ENCODE measurements at regions not wholly inside any gene's neighbourhood (a gene's known extent, or its start where the extent isn't known, plus 50 kb on each side); places are given as distances from the start of the nearest gene placed in this dataset.
"Not testable (repeated sequence)": the region's sequence is repeated elsewhere in the genome, so short reads cannot be mapped to it uniquely, and the experiment has no call there.

DNA sequence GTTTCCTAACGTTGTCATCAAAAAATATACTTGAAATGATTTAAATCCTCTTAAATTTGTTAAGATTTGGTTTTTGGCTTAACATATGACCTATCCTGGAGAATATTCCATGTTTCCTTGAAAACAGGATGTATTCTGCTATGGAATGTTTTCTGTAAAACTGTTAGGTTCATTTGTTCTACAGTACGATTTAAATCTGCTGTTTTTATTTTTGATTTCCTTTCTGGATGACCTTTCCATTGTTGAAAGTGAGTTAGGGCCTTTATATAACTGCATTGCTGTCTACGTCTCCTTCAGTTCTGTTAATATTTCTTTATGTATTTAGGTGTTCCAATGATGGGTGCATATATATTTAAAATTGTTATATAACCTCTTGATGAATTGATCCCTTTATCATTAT is 465.3 kb upstream of the ALCAM start:
- no peak for FAIRE-seq

DNA sequence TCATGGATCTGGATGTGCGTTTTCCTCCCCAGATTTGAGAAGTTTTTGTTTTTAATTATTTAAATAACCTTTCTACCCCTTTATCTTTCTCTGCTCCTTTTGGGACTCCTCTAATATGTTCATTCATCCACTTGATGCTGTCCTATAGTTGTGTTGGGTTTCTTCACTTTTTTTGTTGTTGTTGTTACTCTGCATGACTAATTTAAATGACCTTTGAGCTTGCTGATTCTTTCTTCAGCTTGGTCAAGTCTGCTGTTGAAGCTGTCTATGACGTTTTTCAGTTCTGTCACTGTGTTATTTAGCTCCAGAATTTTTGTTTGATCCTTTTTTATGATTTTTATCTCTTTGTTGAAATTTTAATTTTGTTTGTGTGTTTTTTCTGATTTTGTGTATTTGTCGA is 463.6 kb upstream of the ALCAM start:
- no peak for FAIRE-seq

DNA sequence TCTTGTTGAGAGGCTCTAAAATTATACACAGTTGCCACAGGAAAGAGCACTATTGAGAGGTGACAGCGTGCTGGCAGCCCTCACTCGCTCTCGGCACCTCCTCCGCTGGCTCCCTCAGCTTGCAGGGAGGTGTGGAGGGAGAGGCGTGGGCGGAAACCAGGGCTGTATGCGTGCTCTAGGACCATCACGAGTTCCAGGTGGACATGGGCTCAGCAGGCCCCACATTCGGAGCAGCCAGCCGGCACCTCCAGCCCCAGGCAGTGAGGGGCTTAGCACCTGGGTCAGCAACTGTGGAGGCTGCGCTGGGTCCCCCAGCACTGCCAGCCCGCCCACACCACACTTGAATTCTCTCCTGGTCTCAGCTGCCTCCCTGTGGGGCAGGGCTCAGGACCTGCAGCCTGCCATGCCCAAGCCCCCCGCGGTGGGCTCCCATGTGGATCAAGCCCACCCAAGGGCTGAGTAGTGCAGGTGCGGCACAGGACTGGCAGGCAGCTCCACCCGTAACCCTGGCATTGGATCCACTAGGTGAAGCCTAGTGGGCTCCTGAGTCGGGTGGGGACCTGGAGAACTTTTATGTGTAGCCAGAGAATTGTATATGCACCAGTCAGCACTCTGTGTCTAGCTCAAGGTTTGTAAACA is 460.6 kb upstream of the ALCAM start:
- FAIRE-seq: no peak

DNA sequence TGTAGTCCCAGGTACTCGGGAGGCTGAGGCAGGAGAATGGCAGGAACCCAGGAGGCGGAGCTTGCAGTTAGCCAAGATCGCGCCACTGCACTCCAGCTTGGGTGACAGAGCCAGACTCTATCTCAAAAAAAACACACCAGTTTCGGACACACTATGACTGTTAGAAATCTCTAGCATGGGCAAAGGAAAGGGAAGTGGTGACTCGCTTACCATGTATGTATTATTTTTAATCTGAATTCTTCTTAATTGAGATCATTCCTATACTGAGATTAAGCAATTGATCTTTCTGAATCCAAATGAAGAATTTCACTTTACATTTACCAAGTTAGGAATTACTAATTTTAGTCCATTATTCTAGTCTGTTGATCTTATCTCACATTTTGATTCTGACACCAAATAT is 459.2 kb upstream of the ALCAM start:
- no peak for FAIRE-seq

DNA sequence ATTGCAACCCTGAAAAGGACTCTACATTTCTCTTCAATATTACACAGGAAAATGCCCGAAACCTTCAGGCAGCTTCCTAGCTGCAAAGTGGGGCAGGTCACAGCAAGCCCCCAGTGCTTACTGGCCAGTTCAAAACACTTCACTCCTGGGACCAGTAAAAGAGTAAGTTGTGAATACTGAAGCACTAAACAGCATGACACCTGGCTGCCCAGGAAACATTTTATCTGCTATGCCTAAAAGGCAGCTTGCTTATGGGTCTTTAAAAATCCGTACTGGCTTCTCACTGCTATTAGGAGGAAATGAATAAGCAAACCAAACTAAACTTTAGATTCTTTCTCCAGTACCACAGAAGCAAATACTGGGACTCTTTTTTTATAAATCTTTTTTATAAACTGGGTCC is 457.9 kb upstream of the ALCAM start:
- no peak for FAIRE-seq

DNA sequence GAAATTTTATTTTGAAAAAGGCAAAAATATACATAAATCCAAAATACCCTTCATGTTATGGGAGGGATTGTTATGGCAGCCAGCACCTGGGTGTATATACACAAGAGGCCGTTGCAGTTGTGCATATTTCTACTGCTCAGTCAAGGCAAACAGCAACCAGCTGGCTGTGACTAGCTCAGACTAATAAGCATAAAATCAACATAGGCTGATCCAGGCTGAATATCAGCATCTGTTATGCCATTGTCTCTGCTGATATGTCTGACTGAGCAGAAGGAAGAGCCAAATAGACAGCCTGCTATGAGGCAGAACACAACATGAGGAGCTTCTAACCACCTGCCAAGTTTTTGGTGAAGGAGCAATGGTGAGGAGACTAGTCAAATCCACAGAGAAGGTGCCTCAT is 457.5 kb upstream of the ALCAM start:
- no peak for FAIRE-seq

DNA sequence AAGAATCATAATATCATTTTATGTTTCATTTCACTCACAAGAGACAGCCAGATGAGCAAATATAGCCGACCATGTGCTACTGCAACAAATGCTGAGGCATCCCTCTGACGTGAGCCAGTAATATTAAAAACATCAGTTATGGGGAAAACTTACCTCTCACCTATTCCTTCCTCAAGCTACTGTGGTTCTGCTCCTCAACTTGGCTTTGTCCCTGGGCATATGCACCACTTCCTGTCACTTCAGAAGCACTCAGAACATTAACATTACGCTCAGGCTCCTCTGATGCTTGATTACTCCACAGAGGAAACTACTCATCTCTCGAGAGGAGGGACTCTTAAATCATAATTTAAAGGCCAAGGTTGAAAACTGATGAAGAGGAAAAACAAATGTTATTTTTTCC is 457.0 kb upstream of the ALCAM start:
- no peak for FAIRE-seq

DNA sequence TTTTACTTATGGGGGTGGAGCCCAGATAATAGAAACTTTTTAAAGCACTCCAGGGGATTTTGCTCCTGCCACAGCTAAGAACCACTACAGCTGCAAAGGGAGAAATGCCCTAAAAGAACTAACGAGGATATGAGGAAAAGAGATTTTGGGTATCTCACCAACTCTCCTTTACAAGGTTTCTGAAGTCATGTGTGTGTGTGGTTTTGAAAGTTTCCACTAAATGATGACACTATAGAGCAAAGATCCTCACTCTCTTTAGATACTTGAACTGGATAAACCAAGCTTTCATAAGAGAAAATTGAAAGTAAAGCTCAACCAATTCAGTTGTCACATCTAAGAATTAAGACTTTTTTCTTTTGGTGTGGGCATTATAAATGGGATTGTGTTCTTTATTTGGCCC is 455.3 kb upstream of the ALCAM start:
- no peak for FAIRE-seq

DNA sequence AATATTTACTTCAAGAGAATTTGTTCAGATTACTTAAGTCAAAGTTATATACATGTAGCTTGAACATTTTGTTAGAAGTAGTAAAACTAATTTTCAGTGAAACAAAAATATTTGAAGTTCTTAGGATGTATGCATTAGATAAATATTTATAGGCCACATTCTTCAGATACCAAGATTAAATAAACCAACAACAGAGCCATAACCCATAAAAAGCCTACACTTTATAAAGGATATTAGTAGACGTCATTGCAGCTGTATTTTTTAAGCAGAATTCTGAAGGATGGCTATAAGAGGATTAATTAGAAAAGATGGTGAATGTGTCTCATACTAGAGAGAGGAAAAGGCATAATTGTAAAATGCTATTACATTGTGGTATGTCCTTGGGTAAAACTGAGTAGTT is 449.7 kb upstream of the ALCAM start:
- FAIRE-seq: no peak

DNA sequence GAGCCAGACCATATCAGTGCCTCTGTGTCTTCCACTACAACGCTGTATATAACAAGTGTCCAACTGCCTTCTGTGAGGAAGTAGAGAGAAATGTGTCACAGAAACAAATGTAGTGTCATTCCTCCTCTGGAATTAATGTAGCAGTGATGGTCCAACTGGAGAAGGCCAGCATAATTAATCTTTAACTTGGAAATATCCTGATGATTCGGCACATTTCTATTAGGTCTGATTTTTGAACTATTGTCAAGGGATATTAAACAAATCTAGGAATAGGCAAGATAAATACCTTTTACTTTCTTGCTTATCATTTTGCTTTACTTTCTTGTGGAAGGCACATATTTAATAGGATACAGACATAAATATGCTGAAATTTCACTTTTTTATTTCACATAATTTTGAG is 446.2 kb upstream of the ALCAM start:
- FAIRE-seq: no peak

DNA sequence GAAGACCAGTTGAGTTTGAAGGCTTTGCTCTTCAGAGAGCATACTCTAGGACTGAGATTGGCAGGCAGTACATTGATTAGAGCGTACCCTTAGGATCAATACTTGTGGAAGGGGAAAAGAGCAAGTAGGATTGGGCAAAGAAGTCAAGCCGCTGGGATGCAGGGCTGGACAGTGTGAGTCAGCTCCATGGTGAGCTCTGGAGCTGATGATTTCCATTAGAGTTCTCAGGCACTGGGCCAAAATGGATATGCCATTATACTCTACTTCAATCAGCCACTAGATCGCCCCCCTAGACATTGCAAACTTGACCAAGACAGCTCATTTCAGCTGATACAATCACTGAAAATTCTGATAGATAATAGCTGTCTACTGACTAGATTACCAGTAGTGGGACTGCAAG is 432.7 kb upstream of the ALCAM start:
- FAIRE-seq: no peak

DNA sequence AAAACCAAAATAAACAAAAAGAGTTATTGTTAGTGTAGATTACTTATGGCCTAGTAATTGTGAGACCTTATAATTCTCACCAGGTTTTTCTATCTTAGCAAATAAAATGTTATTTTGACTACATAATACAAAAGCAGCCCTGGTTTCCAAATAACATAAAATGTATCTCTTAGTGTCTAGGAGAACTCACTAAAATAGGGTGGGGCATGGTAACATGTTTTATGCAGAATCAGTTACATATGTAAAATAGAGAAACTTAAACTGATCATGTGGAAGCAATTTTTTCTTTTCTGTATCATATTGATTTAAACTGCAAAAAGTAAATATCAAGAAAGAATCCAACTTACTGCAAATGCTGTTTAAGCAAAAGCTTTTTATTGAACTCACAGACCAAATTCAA is 431.1 kb upstream of the ALCAM start:
- no peak for FAIRE-seq

DNA sequence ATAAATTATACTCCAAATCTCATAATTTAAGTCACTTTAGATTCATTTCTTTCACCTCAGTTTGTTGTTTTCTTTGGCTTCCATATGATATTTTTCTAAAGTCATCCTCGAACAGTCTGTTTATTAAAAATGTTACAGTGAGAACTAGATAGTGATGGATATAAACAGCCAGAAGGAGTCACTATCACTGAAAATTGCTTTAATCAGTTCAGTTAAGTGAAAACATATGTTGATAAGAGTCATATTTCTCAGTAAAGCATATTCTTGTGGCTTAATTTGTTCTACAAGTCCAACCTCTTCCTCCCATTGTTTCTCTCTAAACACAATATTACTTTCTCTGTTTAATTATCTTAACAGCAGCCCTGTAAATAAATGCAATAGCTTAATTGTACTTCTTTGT is 427.5 kb upstream of the ALCAM start:
- FAIRE-seq: no peak

DNA sequence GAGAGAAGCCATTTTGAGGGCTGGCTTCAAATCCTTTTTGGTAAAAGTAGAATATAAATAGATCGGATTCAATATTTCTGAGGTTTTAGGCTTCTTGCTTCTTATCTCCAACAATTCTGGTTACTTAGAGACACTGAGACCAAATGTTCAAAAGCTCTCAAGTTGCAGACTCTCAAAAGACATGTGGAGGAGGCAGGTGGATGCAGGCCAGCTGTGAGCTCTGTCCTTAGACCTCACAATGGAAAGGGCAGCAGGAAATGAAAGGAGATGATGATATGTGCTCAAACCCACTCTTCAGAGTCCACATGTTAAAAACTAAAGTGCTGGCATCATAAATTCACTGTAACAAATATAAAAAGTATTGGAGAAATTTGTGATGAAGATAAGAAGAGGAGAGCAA is 424.9 kb upstream of the ALCAM start:
- no peak for FAIRE-seq

DNA sequence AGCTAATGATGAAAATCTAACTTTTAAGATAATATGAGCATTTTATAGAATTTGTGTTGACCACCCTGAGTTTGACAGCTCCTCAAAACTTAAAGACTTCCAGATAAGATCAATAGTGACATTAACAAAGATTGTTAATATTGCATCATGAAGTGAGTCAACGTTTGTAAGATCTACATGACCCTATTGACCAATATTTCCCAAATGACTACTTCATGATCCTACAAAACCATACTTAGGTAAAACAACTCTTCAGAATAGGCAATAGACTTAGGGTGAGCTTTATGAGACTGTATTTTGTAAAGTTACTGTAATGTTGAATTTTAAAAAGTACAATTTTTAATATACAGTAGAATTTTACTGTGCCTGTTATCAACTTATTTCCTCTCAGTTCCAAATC is 422.7 kb upstream of the ALCAM start:
- no peak for FAIRE-seq

DNA sequence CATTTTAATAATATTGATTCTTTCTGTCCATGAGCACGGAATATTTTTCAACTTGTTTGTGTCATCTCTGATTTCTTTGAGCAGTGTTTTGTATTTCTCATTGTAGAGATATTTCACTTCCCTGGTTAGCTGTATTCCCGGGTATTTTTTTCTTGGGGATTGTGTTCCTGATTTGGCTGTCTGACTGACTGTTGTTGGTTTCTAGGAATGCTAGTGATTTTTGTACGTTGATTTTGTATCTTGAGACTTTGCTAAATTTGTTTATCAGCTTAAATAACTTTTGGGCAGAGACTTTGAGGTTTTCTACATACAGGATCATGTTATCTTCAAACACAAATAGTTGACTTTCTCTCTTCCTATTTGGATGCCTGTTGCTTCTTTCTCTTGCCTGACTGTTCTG is 418.8 kb upstream of the ALCAM start:
- FAIRE-seq: no peak

DNA sequence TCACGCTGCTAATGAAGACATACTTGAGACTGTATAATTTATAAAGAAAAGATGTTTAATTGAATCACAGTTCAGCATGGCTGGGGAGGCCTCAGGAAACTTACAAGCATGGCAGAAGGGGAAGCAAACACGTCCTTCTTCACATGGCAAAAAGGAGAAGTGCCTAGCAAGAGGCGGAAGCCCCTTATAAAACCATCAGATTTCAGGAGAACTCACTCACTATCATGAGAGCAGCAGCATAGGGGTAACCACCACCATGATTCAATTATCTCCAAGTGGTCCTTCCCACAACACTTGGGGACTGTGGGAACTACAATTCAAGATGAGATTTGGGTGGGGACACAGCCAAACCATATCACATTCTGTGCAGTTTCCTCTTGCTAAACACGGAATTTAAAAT is 416.9 kb upstream of the ALCAM start:
- FAIRE-seq: not testable (repeated sequence)

DNA sequence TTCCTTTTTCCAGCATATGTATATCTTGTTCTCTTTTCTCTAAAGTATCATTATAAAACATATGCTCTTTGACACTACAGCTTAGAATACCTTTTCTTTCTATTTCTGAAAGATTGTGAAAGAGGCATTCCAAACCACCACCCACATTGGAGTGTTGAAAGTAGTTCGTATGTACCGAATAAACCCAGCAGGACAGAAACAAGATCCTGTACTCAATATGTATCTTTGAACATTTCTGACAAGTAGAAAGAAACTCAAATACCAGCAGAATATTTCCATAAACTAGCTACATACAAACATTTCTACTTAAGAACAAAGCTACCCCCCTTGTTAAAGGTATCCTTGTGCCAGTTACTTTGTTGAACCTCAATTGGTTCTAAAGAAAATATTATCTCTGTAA is 415.3 kb upstream of the ALCAM start:
- no peak for FAIRE-seq

DNA sequence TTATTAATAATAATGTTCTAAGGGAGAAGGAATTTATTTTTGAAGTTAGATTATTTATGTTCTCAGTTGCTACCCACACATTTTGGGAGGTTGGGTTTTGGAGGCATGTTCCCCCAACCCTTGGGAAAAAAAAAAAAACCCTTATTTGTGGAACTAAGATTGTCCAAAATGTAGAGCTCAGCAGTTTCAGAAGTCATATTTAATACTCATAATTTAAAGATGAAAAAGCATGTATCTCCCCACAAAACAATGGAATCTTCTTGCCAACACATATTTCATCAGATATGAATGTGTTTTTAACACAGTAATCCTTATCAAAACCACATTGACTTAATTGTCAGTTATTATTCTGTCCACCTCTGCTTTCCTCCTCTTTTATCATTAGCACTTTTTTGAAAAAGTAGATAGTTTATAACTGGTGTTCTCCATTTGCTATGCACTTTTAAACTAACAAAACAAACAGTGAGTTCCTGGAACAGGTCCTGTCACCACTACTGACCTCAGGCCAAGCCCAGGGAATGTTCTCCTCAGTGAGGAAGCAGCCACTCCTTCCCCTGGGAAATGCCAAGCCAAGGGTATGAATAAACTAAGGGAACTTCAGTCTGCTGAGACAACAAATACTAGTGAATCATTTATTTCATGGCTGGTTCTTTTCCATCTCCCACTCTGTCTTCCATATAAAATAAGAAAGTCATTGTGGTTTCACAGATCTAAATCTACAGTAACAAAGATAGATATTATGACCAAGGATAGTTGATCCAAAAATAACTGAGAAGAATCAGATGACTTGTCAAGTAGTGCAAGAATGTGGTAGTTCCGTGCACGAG is 414.4 kb upstream of the ALCAM start:
- no peak for FAIRE-seq

DNA sequence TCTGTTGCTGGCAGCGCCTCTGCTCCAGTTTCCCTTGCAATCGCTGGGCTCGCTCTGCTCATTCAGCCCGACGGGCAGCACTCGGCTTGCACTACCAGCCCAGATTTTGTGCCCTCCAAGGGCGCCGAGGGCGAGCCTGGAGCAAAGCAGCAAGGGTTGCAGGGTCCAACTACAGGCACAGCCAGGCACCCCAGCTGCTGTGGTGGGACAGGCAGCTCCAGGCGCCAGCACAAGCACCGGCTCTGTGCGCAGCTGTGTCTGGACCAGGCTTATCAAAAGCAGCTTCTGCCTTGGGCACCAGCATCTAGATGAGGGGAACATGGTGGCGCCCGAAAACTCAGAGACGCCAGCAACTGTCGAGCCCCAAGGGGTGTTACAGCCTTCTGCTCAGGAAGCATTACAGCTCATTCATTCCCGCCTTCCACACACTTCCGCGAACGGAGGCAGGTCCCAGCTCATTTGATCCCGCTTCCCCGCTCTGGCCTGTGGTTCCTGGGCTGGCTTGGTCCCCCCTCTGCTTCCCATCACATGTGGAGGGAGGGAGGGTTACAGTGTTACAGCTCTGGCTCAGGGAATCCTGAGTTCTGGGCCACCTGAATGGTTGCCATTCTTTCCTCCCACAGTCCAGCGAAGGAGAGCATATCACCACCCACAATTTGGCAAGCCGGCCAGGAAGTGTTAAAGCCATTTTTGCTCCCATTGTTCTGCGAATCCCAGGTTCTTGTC is 409.9 kb upstream of the ALCAM start:
- no peak for FAIRE-seq

DNA sequence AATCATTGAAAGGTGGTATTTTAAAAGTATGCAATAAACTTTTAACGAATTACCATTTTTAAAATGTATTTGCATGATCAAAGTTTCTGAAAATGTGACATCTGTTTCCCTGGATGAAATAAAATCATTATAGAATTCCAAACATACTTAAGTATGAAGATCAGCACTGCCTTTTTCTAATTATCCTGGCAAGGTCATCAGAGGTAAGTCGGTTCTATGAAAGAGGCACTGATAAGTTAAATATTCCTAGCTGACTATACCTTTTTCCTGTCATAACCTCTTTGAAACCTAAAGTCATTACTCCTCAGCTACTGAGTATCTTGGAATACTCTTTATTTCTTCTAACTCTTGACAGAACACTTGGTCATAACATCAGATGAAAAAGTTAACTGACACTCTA is 406.1 kb upstream of the ALCAM start:
- no peak for FAIRE-seq

DNA sequence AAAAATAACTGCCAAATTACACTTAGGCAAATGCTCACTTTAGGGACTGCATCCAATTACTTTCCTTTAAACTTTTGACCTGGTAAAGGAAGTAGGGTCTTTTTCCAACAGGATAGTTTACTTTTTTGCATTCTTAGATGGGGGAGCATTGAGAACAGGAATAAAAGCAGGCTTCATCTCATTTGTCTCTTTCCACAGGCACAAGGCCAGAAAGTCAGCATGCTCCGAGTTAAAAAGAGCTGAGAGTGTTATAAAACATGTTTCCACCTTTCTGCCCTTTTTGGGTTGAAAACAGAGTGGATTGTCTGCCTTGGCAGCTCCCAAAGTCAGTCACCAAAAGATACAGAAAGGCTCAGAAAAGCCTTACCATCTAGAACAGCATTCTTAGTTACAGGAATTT is 404.9 kb upstream of the ALCAM start:
- no peak for FAIRE-seq

DNA sequence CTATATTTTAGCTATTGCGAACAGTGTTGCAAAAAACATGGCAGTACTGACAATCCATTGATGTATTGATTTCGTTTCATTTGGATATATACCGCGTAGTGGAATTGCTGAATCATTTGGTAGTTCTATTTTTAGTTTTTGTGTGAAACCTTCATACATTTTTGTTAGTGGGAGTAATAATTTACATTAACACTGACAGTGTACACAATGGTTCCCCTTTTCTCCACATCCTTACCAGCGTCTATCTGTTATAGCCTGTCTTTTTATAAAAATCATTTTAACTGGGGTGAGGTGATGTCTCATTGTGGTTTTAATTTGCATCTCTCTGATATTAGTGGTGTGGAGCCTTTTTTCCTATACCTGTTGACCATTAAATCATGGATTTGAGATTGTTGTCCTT is 392.4 kb upstream of the ALCAM start:
- no peak for FAIRE-seq

DNA sequence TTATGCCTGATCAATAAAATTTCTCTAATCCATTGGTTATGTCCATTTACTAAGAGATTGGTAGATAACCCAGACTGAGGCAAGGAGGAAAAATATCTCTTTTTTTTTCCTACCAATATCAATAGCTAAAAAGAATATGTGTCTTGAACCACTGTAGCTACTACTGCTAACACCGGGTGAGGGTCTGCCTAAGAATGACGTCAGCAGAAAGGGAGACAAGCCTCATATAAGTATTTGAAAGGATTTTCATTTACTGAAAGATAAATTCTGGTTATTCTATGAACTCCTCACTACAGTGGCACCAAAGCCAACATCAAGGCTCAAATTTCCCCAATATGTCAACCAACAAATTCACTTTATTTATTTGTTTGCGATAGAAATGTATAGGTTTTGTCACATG is 389.0 kb upstream of the ALCAM start:
- FAIRE-seq: no peak

Measured in colon (tissue), 2 donors.